Natural killer cell (primary cell): ENCODE measurements at regions not wholly inside any gene's neighbourhood (a gene's known extent, or its start where the extent isn't known, plus 50 kb on each side); places are given as distances from the start of the nearest gene placed in this dataset.

Experiments used
- ATAC-seq, 3 donors: fragments of 150-1000 bp in 2 of 3; fragments of 200-7000 bp in 1 of 3; cut with Tn5 transposase; 1 replicate in 1 of 3; 2 replicates in 2 of 3; pipeline ENCODE4 v1.10.0; 2021; ENCODE audit warnings: mild to moderate bottlenecking in 2 of 3, moderate library complexity in 2 of 3
- DNase-seq, 2 donors: peaks; one replicate each; pipeline versions ENCODE4 v3.0.0 to v3.0.0-alpha.2; 2013 to 2021; ENCODE audit warnings: mixed read lengths in 1 of 2
- H3K27ac ChIP-seq: one replicate; pipeline ENCODE4 v1.5.1; 2013; ENCODE audit warnings: mild to moderate bottlenecking, low read length
- H3K27me3 ChIP-seq: one replicate; pipeline ENCODE4 v1.6.1; 2013; ENCODE audit warnings: low read length; ENCODE audit not compliant: control insufficient read depth, insufficient read depth
- H3K36me3 ChIP-seq: one replicate; pipeline ENCODE4 v1.6.1; 2013; ENCODE audit warnings: low read length; ENCODE audit not compliant: control insufficient read depth, insufficient read depth
- H3K4me1 ChIP-seq: one replicate; pipeline ENCODE4 v1.6.1; 2013; ENCODE audit warnings: low read length; ENCODE audit not compliant: control insufficient read depth, insufficient read depth
- H3K4me3 ChIP-seq: one replicate; pipeline ENCODE4 v1.5.1; 2013; ENCODE audit warnings: low read length
- H3K9me3 ChIP-seq: one replicate; pipeline ENCODE4 v1.6.1; 2013; ENCODE audit warnings: low read length; ENCODE audit not compliant: control insufficient read depth, insufficient read depth
- H3K27ac Mint-ChIP-seq, 2 donors: one replicate each; pipeline ENCODE4 v1.8.0; 2022; ENCODE audit warnings: mild to moderate bottlenecking in 2 of 2, mixed read lengths in 2 of 2, moderate library complexity in 1 of 2
- H3K27me3 Mint-ChIP-seq, 2 donors: one replicate each; pipeline ENCODE4 v1.8.0; 2022; ENCODE audit warnings: low read depth in 2 of 2, mixed read lengths in 2 of 2
- H3K36me3 Mint-ChIP-seq: one replicate; pipeline ENCODE4 v1.8.0; 2022; ENCODE audit warnings: mixed read lengths
- H3K4me1 Mint-ChIP-seq, 2 donors: one replicate each; pipeline ENCODE4 v1.8.0; 2022; ENCODE audit warnings: mixed read lengths in 2 of 2
- H3K4me3 Mint-ChIP-seq: one replicate; pipeline ENCODE4 v1.8.0; 2022; ENCODE audit warnings: mild to moderate bottlenecking, moderate library complexity, mixed read lengths
- H3K9me3 Mint-ChIP-seq, 2 donors: one replicate each; pipeline ENCODE4 v1.8.0; 2022; ENCODE audit warnings: mixed read lengths in 2 of 2
- CTCF ChIP-seq: fragments of 200-600 bp; IDR thresholded peaks from one replicate; pipeline ENCODE4 v1.8.0; 2022; ENCODE audit warnings: antibody characterized with exemption
- WGBS: methylation state at CpG from one replicate; pipeline ENCODE4 v1.1.7; 2013; ENCODE audit warnings: missing lambda C conversion rate; ENCODE audit not compliant: insufficient coverage; 5-methylcytosine and 5-hydroxymethylcytosine counted together
- intact Hi-C: fragments of 100-400 bp; cut with micrococcal nuclease; formaldehyde crosslinking; loops from one replicate; pipeline ENCODE4 v1.14.2; 2022

- Mint-ChIP-seq H3K36me3 (no peaks in the 10 kb centered on the region), H3K27me3 (no peaks in the 10 kb centered on the region), H3K9me3 (peaks cover 14 to 20% of the 10 kb centered on the region in 2 donors), H3K27ac (no peak overlapping the region), H3K4me3 (no peak overlapping the region), H3K4me1 (no peaks in the 10 kb centered on the region)
- DNase-seq (no peak), ATAC-seq (no peak)
- Histone ChIP-seq H3K4me3 (no peak overlapping the region), H3K9me3 (no peaks in the 10 kb centered on the region), H3K36me3 (no peaks in the 10 kb centered on the region), H3K27me3 (no peaks in the 10 kb centered on the region), H3K4me1 (no peaks in the 10 kb centered on the region), H3K27ac (no peak overlapping the region)
- TF ChIP-seq CTCF, result no peak
- intact Hi-C loops, result no loop called here
- WGBS, result 93% methylated on average over 3 of the region's 3 CpGs
Observed at GRCh38 chr7:10239695-10240345, 733.9 kb upstream of the PHF14 start.

GRCh38 chr7:10245406-10245805 is 728.3 kb upstream of the PHF14 start:
- intact Hi-C loops, result no loop called here
- no peaks in the 10 kb centered on the region for H3K4me1 Mint-ChIP-seq
- Histone ChIP-seq H3K9me3 (peaks cover 8% of the 10 kb centered on the region), H3K36me3 (no peaks in the 10 kb centered on the region), H3K4me3 (no peak overlapping the region), H3K27ac (no peak overlapping the region), H3K4me1 (no peaks in the 10 kb centered on the region), H3K27me3 (no peaks in the 10 kb centered on the region)
- no peaks in the 10 kb centered on the region for H3K27me3 Mint-ChIP-seq
- no peak for ATAC-seq
- no peak overlapping the region for H3K27ac Mint-ChIP-seq
- H3K4me3 Mint-ChIP-seq, result no peak overlapping the region
- H3K36me3 Mint-ChIP-seq, result peaks cover under 1% of the 10 kb centered on the region
- no peak for DNase-seq
- no peak for TF ChIP-seq CTCF
- H3K9me3 Mint-ChIP-seq, result peaks cover 15 to 19% of the 10 kb centered on the region in 2 donors

GRCh38 chr7:10257438-10257837 is 716.2 kb upstream of the PHF14 start:
- no peaks in the 10 kb centered on the region for H3K36me3 Mint-ChIP-seq
- intact Hi-C loops, result no loop called here
- Histone ChIP-seq H3K27ac (no peak overlapping the region), H3K4me3 (no peak overlapping the region), H3K36me3 (no peaks in the 10 kb centered on the region), H3K27me3 (no peaks in the 10 kb centered on the region), H3K4me1 (no peaks in the 10 kb centered on the region), H3K9me3 (no peaks in the 10 kb centered on the region)
- H3K4me3 Mint-ChIP-seq, result no peak overlapping the region
- 79% methylated on average over 5 of the region's 5 CpGs for WGBS
- DNase-seq, result no peak
- no peaks in the 10 kb centered on the region for H3K4me1 Mint-ChIP-seq
- H3K27me3 Mint-ChIP-seq, result no peaks in the 10 kb centered on the region
- H3K9me3 Mint-ChIP-seq, result peaks cover 7 to 8% of the 10 kb centered on the region in 2 donors
- ATAC-seq, result no peak
- no peak overlapping the region for H3K27ac Mint-ChIP-seq
- no peak for TF ChIP-seq CTCF

- no peak overlapping the region for H3K27ac ChIP-seq
Observed at GRCh38 chr7:10266976-10267375, 706.7 kb upstream of the PHF14 start.

More at GRCh38 chr7:10266976-10267375, 706.7 kb upstream of the PHF14 start:
- DNase-seq (no peak), ATAC-seq (no peak)
- Mint-ChIP-seq H3K4me1 (no peaks in the 10 kb centered on the region), H3K36me3 (no peaks in the 10 kb centered on the region), H3K4me3 (no peak overlapping the region), H3K9me3 (peaks cover 7 to 8% of the 10 kb centered on the region in 2 donors), H3K27ac (no peak overlapping the region), H3K27me3 (no peaks in the 10 kb centered on the region)
- Histone ChIP-seq H3K9me3 (no peaks in the 10 kb centered on the region), H3K27me3 (no peaks in the 10 kb centered on the region), H3K4me1 (no peaks in the 10 kb centered on the region), H3K4me3 (no peak overlapping the region), H3K36me3 (no peaks in the 10 kb centered on the region)
- TF ChIP-seq CTCF, result no peak
- intact Hi-C loops, result no loop called here
- 94% methylated on average over 1 of the region's 2 CpGs for WGBS
